Upper lobe of left lung (tissue), 4 donors: ENCODE measurements at regions not wholly inside any gene's neighbourhood (a gene's known extent, or its start where the extent isn't known, plus 50 kb on each side); places are given as distances from the start of the nearest gene placed in this dataset.

Source experiments
- EP300 ChIP-seq, 4 donors: sonication (generic); formaldehyde crosslinking; IDR thresholded peaks; one replicate each; pipeline ENCODE4 v1.5.1; 2017; ENCODE audit warnings: antibody characterized with exemption in 4 of 4, control low read depth in 2 of 4
- POLR2A ChIP-seq, 4 donors: fragments of 450-650 bp; IDR thresholded peaks; one replicate each; pipeline ENCODE4 v1.5.1; 2016 to 2017; ENCODE audit warnings: antibody characterized with exemption in 4 of 4, mild to moderate bottlenecking in 2 of 4
- POLR2AphosphoS5 ChIP-seq, 2 donors: sonication (generic); formaldehyde crosslinking; IDR thresholded peaks; one replicate each; pipeline ENCODE4 v1.5.1; 2017; ENCODE audit warnings: antibody characterized with exemption in 2 of 2
- TF ChIP-seq, protein P1 (sequence below), 6 experiments: fragments of 450-650 bp in 4 of 6; fragments of 200-600 bp in 2 of 6; sonication (generic) in 2 of 6; IDR thresholded peaks; one replicate each; pipeline ENCODE4 v1.5.1; 2016 to 2019; ENCODE audit warnings: antibody characterized with exemption in 6 of 6

DNA sequence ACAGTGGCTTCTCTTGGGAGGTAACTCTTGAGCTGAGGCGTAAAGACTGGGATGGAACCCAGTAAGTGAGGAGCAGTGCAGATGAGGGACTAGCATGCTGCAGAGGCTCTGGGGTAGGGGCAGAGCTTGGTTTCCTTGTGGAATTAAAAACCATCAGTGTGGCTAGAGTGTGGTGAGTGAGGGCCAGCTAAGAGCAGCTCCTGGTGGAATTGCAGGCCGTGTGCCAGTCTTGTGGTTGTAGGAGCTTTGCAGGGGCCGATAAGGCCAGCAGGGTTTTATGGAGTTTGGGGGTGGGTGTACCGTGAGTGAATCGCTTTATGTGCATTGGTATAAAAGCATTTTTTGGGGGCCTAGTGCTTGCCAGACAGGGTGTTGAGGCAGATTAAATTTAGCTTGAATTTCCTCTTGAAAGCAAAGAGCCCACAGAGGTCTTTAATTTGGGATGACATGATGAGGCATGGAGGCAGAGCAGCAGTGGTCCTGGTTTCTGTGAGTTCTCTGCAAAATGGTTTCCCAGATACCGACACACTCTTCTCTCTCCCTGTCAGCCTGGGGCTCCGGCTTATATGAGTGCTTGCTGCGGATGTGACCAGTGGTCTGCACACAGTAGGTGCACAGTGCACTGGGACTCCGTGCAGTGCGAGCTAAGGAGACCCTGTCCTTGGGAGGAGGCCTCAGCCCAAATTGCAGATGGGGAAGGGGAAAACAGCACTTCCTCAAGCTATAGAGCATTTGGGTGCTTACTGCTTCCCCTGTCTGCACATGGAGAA is 176.4 kb upstream of the PITX1 start:
- TF ChIP-seq POLR2A (IDR thresholded peaks at IDR 0.05), result no peak
- TF ChIP-seq, protein P1, sequence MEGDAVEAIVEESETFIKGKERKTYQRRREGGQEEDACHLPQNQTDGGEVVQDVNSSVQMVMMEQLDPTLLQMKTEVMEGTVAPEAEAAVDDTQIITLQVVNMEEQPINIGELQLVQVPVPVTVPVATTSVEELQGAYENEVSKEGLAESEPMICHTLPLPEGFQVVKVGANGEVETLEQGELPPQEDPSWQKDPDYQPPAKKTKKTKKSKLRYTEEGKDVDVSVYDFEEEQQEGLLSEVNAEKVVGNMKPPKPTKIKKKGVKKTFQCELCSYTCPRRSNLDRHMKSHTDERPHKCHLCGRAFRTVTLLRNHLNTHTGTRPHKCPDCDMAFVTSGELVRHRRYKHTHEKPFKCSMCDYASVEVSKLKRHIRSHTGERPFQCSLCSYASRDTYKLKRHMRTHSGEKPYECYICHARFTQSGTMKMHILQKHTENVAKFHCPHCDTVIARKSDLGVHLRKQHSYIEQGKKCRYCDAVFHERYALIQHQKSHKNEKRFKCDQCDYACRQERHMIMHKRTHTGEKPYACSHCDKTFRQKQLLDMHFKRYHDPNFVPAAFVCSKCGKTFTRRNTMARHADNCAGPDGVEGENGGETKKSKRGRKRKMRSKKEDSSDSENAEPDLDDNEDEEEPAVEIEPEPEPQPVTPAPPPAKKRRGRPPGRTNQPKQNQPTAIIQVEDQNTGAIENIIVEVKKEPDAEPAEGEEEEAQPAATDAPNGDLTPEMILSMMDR (IDR thresholded peaks at IDR 0.05), result no peak
- TF ChIP-seq POLR2AphosphoS5 (IDR thresholded peaks at IDR 0.05), result no peak
- no peak for TF ChIP-seq EP300 (IDR thresholded peaks at IDR 0.05)
